ENCODE measurements at regions not wholly inside any gene's neighbourhood (a gene's known extent, or its start where the extent isn't known, plus 50 kb on each side); places are given as distances from the start of the nearest gene placed in this dataset.

DNA sequence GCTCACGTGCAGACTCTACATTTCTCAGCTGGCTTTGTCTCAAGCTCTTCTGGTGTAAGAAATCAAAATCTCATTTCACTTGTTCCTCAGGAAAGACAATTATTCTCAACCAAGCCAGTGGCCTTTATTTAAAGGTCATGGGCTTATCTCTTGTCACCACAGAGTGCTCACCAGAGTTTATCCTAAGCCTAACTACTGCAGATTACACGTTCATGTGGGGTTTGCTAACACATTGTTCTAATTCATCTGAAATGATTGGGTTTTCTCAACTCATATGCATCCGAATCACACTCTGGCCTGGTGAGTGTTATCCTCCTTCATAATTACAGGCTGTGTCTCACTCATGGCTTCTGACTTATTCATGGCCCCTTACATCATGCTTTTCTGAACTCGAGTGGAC, 83.3 kb upstream of the TSC22D2 start:
- no peaks in the 10 kb centered on the region for H4K20me1 ChIP-seq (ENCODE audit: control insufficient read depth, insufficient read depth)
- H3K27me3 ChIP-seq (replicated peaks in 1 of 2; ENCODE audit: control insufficient read depth in 2 of 2, insufficient read depth in 2 of 2, low read length in 1 of 2) = no peaks in the 10 kb centered on the region
- no peak overlapping the region for H3K27ac ChIP-seq (ENCODE audit: control insufficient read depth, insufficient read depth)
- POLR2A ChIA-PET = interaction anchor here (0.6 kb wide), 1 partner anchor 124 kb away, joined by 6 read pairs; no protein-coding TSS in a partner anchor
- H3K4me3 ChIP-seq = no peak overlapping the region
- no peak for FAIRE-seq
- H3K9ac ChIP-seq (ENCODE audit: control insufficient read depth, insufficient read depth, low read length) = no peak overlapping the region
- no peaks in the 10 kb centered on the region for H3K79me2 ChIP-seq (ENCODE audit: control insufficient read depth, insufficient read depth, low read length)
- SMC1A ChIA-PET (ENCODE audit: uncharacterized antibody, unreplicated experiment) = interaction anchor here (0.6 to 1.0 kb wide), 3 partner anchors 28 to 935 kb away, joined by 3 read pairs; no protein-coding TSS in a partner anchor
- CTCF ChIA-PET = interaction anchor here (2.2 kb wide), 1 partner anchor 14 kb away, joined by 8 read pairs; no protein-coding TSS in a partner anchor
- no TSS peak for BruUV-seq (replicated peaks)
- H3K36me3 ChIP-seq (ENCODE audit: control insufficient read depth in 2 of 2, insufficient read depth in 2 of 2, low read length in 1 of 2) = no peaks in the 10 kb centered on the region
- no peak overlapping the region for H2AFZ ChIP-seq (ENCODE audit: control insufficient read depth, low read depth, low read length)
- in situ Hi-C loops (cut with MboI) (no loop called here), intact Hi-C loops (cut with micrococcal nuclease; ENCODE audit: unreplicated experiment) (no loop called here)
- no peak overlapping the region for H3K4me2 ChIP-seq (ENCODE audit: control insufficient read depth, insufficient read depth)
- 2% methylated on average over 4 of the region's 4 CpGs for WGBS (ENCODE audit: insufficient coverage, insufficient replicate concordance, low lambda C conversion rate, missing lambda C conversion rate)
- ATAC-seq = no peak
- no peaks in the 10 kb centered on the region; the same call in 2 of the 3 replicates for H3K9me3 ChIP-seq (replicated peaks; ENCODE audit: control insufficient read depth, insufficient read depth, low read length)
- RAD21 ChIA-PET (ENCODE audit: unreplicated experiment) = no interaction called here
- no peaks in the 10 kb centered on the region for H3K4me1 ChIP-seq (ENCODE audit: control insufficient read depth, insufficient read depth, low read length)
- DNase-seq (ENCODE audit: low read depth, low spot score) = no peak
- no peak for TF ChIP-seq PML (IDR thresholded peaks at IDR 0.05; ENCODE audit: low read length)
- TF ChIP-seq ZNF384 (IDR thresholded peaks at IDR 0.05; ENCODE audit: borderline replicate concordance, low read depth, low read length) = no peak
- TF ChIP-seq RUNX3 (IDR thresholded peaks at IDR 0.05; ENCODE audit: low read length) = no peak
- no peak for TF ChIP-seq CREB1 (IDR thresholded peaks at IDR 0.05; ENCODE audit: low read depth)
- no peak for TF ChIP-seq CBFB (IDR thresholded peaks at IDR 0.05; ENCODE audit: low read depth)
- TF ChIP-seq CHD2 (IDR thresholded peaks at IDR 0.05; ENCODE audit: borderline replicate concordance, low read depth, low read length) = no peak
- TF ChIP-seq, protein P1, sequence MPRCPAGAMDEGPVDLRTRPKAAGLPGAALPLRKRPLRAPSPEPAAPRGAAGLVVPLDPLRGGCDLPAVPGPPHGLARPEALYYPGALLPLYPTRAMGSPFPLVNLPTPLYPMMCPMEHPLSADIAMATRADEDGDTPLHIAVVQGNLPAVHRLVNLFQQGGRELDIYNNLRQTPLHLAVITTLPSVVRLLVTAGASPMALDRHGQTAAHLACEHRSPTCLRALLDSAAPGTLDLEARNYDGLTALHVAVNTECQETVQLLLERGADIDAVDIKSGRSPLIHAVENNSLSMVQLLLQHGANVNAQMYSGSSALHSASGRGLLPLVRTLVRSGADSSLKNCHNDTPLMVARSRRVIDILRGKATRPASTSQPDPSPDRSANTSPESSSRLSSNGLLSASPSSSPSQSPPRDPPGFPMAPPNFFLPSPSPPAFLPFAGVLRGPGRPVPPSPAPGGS (IDR thresholded peaks at IDR 0.05; ENCODE audit: borderline replicate concordance, insufficient read depth, low read depth, low read length, poor library complexity, severe bottlenecking) = no peak
- no peak for TF ChIP-seq NBN (IDR thresholded peaks at IDR 0.05)
- no peak for TF ChIP-seq YY1 (IDR thresholded peaks at IDR 0.05; ENCODE audit: low read depth, low read length)
- no peak for TF ChIP-seq EZH2 (IDR thresholded peaks at IDR 0.05; ENCODE audit: borderline replicate concordance, control insufficient read depth, low read depth, low read length)
- TF ChIP-seq, protein P2, sequence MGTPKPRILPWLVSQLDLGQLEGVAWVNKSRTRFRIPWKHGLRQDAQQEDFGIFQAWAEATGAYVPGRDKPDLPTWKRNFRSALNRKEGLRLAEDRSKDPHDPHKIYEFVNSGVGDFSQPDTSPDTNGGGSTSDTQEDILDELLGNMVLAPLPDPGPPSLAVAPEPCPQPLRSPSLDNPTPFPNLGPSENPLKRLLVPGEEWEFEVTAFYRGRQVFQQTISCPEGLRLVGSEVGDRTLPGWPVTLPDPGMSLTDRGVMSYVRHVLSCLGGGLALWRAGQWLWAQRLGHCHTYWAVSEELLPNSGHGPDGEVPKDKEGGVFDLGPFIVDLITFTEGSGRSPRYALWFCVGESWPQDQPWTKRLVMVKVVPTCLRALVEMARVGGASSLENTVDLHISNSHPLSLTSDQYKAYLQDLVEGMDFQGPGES (IDR thresholded peaks at IDR 0.05) = no peak
- TF ChIP-seq, protein P3, sequence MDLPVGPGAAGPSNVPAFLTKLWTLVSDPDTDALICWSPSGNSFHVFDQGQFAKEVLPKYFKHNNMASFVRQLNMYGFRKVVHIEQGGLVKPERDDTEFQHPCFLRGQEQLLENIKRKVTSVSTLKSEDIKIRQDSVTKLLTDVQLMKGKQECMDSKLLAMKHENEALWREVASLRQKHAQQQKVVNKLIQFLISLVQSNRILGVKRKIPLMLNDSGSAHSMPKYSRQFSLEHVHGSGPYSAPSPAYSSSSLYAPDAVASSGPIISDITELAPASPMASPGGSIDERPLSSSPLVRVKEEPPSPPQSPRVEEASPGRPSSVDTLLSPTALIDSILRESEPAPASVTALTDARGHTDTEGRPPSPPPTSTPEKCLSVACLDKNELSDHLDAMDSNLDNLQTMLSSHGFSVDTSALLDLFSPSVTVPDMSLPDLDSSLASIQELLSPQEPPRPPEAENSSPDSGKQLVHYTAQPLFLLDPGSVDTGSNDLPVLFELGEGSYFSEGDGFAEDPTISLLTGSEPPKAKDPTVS (IDR thresholded peaks at IDR 0.05; ENCODE audit: low read depth, low read length) = no peak
- TF ChIP-seq, protein P4, sequence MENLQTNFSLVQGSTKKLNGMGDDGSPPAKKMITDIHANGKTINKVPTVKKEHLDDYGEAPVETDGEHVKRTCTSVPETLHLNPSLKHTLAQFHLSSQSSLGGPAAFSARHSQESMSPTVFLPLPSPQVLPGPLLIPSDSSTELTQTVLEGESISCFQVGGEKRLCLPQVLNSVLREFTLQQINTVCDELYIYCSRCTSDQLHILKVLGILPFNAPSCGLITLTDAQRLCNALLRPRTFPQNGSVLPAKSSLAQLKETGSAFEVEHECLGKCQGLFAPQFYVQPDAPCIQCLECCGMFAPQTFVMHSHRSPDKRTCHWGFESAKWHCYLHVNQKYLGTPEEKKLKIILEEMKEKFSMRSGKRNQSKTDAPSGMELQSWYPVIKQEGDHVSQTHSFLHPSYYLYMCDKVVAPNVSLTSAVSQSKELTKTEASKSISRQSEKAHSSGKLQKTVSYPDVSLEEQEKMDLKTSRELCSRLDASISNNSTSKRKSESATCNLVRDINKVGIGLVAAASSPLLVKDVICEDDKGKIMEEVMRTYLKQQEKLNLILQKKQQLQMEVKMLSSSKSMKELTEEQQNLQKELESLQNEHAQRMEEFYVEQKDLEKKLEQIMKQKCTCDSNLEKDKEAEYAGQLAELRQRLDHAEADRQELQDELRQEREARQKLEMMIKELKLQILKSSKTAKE (IDR thresholded peaks at IDR 0.05; ENCODE audit: low read depth, poor library complexity, severe bottlenecking) = no peak
- TF ChIP-seq ZSCAN29 (IDR thresholded peaks at IDR 0.05) = no peak
- no peak for TF ChIP-seq ESRRA (IDR thresholded peaks at IDR 0.05; ENCODE audit: low read length)
- no peak for TF ChIP-seq TCF12 (IDR thresholded peaks at IDR 0.05; ENCODE audit: low read depth, low read length)
- TF ChIP-seq NRF1 (conservative IDR thresholded peaks at IDR 0.05; ENCODE audit: low read depth, low read length) = no peak
- TF ChIP-seq NFYB (IDR thresholded peaks at IDR 0.05; ENCODE audit: insufficient read depth, low read depth, low read length) = no peak
- TF ChIP-seq, protein P5, sequence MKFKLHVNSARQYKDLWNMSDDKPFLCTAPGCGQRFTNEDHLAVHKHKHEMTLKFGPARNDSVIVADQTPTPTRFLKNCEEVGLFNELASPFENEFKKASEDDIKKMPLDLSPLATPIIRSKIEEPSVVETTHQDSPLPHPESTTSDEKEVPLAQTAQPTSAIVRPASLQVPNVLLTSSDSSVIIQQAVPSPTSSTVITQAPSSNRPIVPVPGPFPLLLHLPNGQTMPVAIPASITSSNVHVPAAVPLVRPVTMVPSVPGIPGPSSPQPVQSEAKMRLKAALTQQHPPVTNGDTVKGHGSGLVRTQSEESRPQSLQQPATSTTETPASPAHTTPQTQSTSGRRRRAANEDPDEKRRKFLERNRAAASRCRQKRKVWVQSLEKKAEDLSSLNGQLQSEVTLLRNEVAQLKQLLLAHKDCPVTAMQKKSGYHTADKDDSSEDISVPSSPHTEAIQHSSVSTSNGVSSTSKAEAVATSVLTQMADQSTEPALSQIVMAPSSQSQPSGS (IDR thresholded peaks at IDR 0.05; ENCODE audit: low read length) = no peak
